HG02970 (cell line): ENCODE measurements at regions not wholly inside any gene's neighbourhood (a gene's known extent, or its start where the extent isn't known, plus 50 kb on each side); places are given as distances from the start of the nearest gene placed in this dataset.

Experiments used
- ATAC-seq: cut with Tn5 transposase; IDR thresholded peaks from one replicate; pipeline ENCODE4 v1.9.1; 2021; ENCODE audit warnings: mild to moderate bottlenecking, moderate library complexity, moderate number of reproducible peaks; ENCODE audit not compliant: unreplicated experiment, low FRiP score

DNA sequence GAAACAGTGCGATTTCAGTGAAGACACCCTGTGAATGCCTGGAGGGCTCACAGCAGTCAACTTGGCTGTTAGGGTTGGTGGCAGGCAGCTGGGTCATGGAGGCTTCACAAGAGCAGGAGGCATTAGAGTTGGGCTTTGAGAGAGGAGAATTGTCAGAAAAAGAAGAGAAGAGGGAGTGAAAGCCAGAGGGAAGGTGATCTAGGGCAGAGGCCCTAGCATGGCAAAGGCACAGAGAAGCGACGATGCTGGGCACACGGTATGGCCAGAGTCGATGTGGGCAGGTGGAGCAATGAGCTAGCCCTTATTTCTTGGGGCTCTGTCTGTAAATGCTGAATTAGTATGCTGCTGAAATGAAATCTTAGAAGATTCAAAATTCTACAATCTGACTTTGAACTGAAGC, 52.6 kb upstream of the OLFM4 start:
- no peak for ATAC-seq

DNA sequence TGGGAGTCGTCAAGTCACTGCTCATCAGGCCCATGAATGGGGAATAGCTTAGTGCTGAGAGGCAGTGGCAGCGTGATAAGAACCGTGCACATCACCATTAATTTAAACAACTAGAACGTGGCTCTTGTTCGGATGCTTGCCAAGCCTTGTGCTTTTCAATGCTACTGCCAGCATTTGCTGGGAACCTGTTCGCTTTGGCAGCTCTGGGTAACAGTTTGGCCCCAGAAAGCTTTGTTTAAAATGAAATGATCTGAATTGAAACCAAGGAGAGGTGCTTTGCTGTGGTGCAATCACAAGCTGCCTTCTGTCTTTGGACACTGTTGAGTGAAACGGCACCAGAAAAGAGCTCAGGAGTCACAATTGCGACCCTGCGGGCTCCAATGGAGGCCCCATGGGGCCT, 53.5 kb upstream of the OLFM4 start:
- no peak for ATAC-seq

- no peak for ATAC-seq
Measured at GRCh38 chr13:52974711-52975110, 53.9 kb upstream of the OLFM4 start.

DNA sequence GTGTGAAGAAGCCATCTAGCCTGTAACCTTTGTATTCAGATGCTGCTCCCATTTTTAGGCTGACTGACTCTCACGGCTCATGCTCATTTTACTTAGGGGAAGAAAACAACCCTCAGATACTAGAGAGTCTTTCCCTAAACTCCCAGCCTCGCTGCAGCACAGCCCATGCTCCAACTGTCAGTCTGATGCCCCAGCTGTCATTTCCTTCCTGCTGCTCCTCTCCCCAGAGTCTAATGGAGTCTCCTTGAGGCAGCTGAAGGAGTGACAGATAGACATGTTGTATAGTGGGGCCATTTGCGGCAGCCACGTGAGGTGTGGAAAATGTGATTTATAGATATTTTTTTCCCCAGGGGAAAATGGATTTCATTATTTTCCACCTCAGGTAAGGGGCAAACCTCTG, 59.2 kb upstream of the OLFM4 start:
- no peak for ATAC-seq

DNA sequence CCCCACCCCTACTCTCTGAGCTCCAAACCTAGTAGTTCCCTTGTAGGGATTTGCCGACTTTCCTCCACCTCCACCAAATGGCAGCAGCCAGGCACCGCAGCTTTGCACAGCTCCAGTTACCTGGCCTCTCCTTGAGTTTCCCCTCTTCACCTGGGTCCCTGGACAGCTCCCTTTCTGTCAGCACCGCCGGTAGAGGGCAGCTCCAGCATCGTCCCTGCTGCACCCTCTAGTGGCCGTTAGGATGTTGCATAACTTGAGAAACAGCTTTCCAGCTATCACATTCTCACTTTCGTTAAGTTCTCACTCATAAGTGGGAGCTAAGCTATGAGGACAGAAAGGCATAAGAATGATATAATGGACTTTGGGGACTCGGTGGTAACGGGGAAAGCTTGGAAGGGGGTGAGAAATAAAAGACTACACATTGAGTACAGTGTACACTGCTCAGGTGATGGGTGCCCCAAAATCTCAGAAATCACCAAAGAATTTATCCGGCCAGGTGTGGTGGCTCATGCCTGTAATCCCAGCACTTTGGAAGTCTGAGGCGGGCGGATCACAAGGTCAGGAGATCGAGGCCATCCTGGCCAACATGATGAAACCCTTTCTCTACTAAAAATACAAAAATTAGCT, 60.4 kb upstream of the OLFM4 start:
- ATAC-seq, result peak; percentile 99

DNA sequence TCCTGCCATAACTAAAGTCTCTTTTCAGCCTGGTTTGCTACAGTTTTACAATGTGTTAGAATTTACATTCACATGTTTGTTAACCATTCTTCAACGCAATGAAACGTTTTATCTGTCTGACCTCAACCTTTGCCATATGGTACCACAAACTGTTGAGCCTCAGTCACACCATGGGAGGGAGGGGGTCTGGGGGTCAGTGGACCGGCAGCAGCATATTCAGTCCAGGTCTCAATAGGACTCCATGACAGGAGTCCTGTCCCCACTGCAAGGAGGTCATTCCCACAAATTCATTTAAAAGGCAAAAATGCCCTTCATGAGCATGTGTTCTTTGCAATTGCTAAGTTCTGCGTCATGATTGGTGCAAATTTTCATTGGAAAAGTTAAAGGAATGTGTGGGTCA, 66.6 kb upstream of the OLFM4 start:
- ATAC-seq, result no peak

DNA sequence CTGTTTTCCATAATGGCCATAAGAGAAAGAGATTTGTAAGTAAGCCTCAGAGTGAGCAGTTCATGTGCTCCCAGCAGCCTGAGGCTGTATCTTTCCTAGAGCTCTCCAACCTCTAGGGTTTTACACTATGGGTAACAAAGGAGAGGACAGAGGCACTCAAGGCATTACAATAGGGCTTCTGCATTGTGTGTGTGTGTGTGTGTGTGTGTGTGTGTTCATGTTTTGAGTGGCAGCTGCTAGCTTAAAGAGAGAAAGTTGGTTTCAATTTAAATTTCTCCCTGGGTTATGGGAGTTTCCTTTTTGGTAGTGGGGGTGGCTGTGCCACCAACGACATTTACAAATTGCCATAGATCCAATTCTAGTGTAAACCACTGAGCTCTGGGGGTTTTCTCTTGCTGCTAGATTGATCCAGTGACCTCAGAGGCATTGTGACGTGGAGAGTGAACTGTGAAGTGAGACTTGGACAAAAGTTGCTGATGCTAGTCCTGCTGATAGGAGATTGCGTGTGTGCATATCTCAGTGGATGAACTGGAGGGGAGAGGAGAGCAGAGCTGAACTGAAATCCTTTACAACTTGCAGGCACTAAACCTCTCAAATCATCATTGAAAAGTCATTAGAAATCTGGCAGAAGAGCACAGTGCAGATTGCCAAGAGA, 67.2 kb upstream of the OLFM4 start:
- ATAC-seq, result no peak

DNA sequence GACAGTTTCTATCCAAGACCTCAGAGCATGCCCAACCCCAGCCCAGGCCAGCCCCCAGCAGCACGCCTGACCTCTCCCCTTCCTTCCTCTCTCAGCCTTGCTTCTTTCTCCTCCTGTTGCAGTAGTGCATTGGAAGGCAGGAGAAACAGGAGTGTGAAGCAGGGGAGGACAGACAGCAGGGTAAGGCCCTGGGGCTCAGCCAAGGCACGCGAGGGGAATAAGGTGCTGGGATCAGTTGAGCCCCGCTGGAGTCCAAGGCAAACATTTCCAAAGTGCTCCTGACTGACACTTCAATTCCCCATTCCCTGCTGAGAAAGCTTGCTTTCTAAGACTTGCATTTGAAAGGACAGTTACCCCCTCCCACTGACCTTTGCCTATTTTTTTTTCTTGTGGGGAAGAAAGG, 73.1 kb upstream of the OLFM4 start:
- ATAC-seq, result no peak

GRCh38 chr13:52954838-52955237, 73.8 kb upstream of the OLFM4 start:
- ATAC-seq, result no peak

DNA sequence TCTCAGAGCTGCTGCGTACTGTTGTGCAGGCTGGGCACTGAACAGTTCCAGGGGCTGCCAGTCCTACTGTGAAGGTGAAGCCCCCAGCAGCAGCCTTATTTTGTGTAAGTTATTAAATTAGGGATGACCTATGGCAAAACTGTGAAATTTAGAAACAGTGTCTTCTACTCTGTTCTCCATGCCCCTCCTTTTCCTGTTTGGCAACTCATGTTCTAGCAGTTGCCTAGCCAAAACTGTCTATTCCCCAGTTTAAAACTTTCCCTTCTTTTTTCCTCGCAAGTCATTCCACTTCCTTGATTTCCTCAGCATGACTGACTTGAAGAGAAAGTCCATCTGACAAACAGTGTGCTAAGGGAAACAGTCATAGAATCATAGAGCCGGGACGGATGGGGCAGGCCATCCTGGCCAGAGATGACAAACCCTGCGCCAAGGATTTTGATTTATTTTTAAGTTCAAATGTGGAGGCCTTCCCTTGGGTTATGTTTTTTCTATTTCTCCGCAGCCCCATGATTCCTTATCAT, 78.1 kb upstream of the OLFM4 start:
- no peak for ATAC-seq

GRCh38 chr13:52949742-52950141, 78.9 kb upstream of the OLFM4 start:
- no peak for ATAC-seq

- no peak for ATAC-seq
Measured at GRCh38 chr13:52949044-52949443, 79.6 kb upstream of the OLFM4 start.

- no peak for ATAC-seq
Measured at GRCh38 chr13:52947921-52948373, 80.7 kb upstream of the OLFM4 start.

GRCh38 chr13:52945348-52945747, 83.3 kb upstream of the OLFM4 start:
- ATAC-seq, result no peak

GRCh38 chr13:52944697-52945096, 83.9 kb upstream of the OLFM4 start:
- ATAC-seq, result no peak

DNA sequence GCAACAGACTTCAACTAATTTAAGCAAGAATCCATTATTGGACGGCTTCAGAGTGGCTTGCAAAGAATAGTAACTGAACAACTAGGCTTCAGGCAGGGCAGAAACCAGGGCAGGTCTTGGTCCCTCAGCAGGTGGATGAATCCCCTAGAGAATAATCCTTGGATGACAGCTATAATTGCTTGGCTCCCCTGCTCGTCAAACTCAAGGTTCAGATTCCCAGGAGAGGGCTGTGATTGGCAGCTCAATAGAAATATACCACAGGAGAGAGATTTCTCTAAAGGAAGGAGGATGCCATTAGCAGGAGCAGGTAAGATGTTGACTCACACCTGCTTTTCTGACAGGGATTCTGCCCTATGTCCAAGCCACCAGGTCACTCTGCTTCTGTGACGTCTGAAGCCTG, 89.6 kb upstream of the PCDH8 start:
- no peak for ATAC-seq

- ATAC-seq, result no peak
Measured at GRCh38 chr13:52936806-52937205, 88.4 kb upstream of the PCDH8 start.

GRCh38 chr13:52934258-52934657, 85.8 kb upstream of the PCDH8 start:
- no peak for ATAC-seq

DNA sequence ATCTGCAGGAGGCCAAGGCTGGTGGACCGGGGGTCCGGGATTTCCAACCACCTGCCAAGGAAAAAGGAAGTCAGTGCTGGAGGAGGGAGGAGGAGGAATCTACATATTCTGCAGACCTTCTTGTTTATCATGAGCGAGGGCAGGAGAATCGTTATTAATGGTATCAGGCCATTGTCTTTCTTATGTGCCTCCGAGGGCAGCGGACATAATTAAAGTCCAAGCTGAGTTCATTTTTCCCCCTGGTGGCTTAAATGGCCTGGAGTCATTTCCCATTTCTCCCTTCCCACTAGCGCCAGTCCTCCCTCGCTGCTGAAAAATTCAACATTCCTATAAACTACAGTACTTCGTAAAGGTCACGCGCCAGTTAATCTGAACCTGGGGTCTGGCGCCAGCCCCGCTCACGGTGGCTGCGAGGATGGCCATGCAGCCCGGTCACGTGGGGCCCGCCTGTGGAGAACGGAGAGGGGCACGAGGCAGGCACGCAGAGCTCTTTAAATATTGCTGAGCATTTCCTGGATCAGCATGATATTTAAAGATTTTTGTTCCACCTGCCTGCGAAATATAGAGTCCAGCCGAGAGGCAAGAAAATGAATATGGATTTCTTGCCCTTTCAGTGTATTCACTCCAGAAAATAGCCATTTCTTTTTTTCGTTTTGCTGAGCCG, 85.2 kb upstream of the PCDH8 start:
- ATAC-seq, result no peak

GRCh38 chr13:52933099-52933498, 84.7 kb upstream of the PCDH8 start:
- ATAC-seq, result no peak

- ATAC-seq, result no peak
Measured at GRCh38 chr13:52932649-52933048, 84.2 kb upstream of the PCDH8 start.
